ENCODE measurements at regions not wholly inside any gene's neighbourhood (a gene's known extent, or its start where the extent isn't known, plus 50 kb on each side); places are given as distances from the start of the nearest gene placed in this dataset.

- no peak for TF ChIP-seq JUND (IDR thresholded peaks at IDR 0.05; ENCODE audit: low read depth)
- in situ Hi-C loops (cut with HindIII; ENCODE audit: low pct_unique_long_range_greater_than_20kb, low sequenced_read_pairs): no loop called here
- no peak for DNase-seq (ENCODE audit: low read depth in 1 of 2, low spot score in 1 of 2)
These were observed 208.8 kb upstream of the VEGFC start for GRCh38 chr4:177001271-177002175.

GRCh38 chr4:177005674-177006230 lies 213.0 kb upstream of the VEGFC start:
- in situ Hi-C loops (cut with HindIII; ENCODE audit: low pct_unique_long_range_greater_than_20kb, low sequenced_read_pairs): no loop called here
- no peak for TF ChIP-seq JUND (IDR thresholded peaks at IDR 0.05; ENCODE audit: low read depth)
- no peak for DNase-seq (ENCODE audit: low read depth in 1 of 2, low spot score in 1 of 2)

GRCh38 chr4:177006331-177006730 lies 213.6 kb upstream of the VEGFC start:
- in situ Hi-C loops (cut with HindIII; ENCODE audit: low pct_unique_long_range_greater_than_20kb, low sequenced_read_pairs): no loop called here
- no peak for DNase-seq (ENCODE audit: low read depth in 1 of 2, low spot score in 1 of 2)
- no peak for TF ChIP-seq JUND (IDR thresholded peaks at IDR 0.05; ENCODE audit: low read depth)

GRCh38 chr4:177008071-177008835 lies 215.5 kb upstream of the VEGFC start:
- in situ Hi-C loops (cut with HindIII; ENCODE audit: low pct_unique_long_range_greater_than_20kb, low sequenced_read_pairs): no loop called here
- DNase-seq (ENCODE audit: low read depth in 1 of 2, low spot score in 1 of 2): no peak

GRCh38 chr4:177008836-177009501 lies 216.2 kb upstream of the VEGFC start:
- no peak for TF ChIP-seq JUND (IDR thresholded peaks at IDR 0.05; ENCODE audit: low read depth)
- no peak for DNase-seq (ENCODE audit: low read depth in 1 of 2, low spot score in 1 of 2)

More at GRCh38 chr4:177008071-177008835, 215.5 kb upstream of the VEGFC start:
- TF ChIP-seq JUND (IDR thresholded peaks at IDR 0.05; ENCODE audit: low read depth): no peak

DNA sequence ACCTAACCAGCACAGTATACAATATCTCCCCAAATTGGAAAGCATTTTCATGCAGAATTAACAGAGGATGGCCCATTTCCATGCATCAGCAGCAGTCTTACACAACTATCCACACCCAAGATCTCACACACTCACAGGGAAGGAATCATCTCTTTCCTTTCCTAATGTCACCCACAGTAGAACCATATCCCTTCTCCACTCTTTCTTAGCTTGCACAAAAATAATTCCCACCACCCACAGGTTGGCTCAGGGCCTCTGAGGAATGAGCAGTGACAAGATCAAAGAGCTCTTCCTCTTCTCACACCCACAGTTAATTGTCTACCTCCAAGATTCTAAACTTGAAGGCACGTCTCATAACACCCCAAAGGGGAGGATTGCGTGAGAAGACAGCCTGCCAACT lies 217.7 kb upstream of the VEGFC start:
- TF ChIP-seq JUND (IDR thresholded peaks at IDR 0.05; ENCODE audit: low read depth): no peak
- in situ Hi-C loops (cut with HindIII; ENCODE audit: low pct_unique_long_range_greater_than_20kb, low sequenced_read_pairs): no loop called here

More at GRCh38 chr4:177008836-177009501, 216.2 kb upstream of the VEGFC start:
- in situ Hi-C loops (cut with HindIII; ENCODE audit: low pct_unique_long_range_greater_than_20kb, low sequenced_read_pairs): no loop called here

DNA sequence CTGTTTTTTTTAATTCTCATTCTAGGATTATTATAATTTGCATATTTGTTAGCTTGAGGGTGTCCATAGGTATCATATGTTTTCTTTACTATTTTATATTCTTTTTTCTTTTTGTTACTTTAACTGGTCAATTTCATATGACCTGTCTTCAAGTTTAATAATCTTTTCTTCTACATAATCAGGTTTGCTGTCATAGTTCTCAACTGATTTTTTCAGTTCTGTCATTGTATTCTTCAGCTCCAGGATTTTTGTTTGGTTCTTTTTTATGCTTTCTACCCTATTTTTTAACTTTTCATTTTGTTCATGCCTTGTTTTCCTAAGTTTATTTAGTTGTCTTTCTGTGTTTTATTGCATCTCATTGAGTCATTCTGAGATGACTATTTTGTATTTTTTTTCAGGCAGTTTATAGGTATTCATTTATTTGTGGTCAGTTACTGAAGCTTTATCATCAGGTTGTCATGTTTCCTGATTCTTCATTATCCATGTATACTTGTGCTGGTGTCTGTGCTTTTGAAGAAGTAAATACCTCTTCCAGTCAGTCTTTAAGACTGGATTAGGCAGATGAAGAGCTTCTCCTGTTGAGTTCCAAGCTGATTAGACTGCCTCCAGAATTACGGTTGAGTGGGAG lies 220.3 kb upstream of the VEGFC start:
- TF ChIP-seq JUND (IDR thresholded peaks at IDR 0.05; ENCODE audit: low read depth): no peak
- in situ Hi-C loops (cut with HindIII; ENCODE audit: low pct_unique_long_range_greater_than_20kb, low sequenced_read_pairs): no loop called here
- DNase-seq (ENCODE audit: low read depth in 1 of 2, low spot score in 1 of 2): no peak

More for the DNA sequence above, 217.7 kb upstream of the VEGFC start:
- no peak for DNase-seq (ENCODE audit: low read depth in 1 of 2, low spot score in 1 of 2)

DNA sequence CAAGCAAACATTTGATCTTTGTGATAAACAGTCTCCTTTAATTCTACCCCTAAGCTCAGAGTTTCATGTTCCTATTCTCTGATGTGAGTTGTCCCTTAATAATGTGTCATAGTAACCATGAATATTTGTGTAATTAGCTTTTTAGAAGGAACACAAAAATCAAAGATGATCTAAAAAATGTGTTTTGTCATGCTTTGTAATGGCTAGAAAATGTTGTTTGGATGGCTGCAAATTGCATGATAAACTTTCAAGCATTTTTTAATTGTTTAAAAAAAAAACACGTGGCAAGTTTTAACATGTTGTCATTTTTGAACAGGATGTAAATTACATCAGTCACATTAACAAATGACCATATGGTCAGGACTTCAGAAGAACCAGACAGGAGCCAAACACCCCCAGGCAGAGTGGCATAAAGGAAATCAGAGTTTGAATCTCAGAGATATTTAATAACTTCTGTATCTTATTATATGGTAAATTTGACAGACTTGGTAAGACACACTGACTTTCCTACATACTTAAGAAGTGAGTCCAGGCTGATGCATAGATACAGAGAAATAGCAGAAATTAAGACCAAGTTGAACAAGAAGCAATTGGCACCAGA lies 223.9 kb upstream of the VEGFC start:
- no peak for TF ChIP-seq JUND (IDR thresholded peaks at IDR 0.05; ENCODE audit: low read depth)
- peak in 1 of 2 experiments; percentile 12 for DNase-seq (ENCODE audit: low read depth in 1 of 2, low spot score in 1 of 2)
- in situ Hi-C loops (cut with HindIII; ENCODE audit: low pct_unique_long_range_greater_than_20kb, low sequenced_read_pairs): no loop called here

- DNase-seq (ENCODE audit: low read depth in 1 of 2, low spot score in 1 of 2): no peak
- in situ Hi-C loops (cut with HindIII; ENCODE audit: low pct_unique_long_range_greater_than_20kb, low sequenced_read_pairs): no loop called here
These were observed 231.2 kb upstream of the VEGFC start for GRCh38 chr4:177023951-177024350.

DNA sequence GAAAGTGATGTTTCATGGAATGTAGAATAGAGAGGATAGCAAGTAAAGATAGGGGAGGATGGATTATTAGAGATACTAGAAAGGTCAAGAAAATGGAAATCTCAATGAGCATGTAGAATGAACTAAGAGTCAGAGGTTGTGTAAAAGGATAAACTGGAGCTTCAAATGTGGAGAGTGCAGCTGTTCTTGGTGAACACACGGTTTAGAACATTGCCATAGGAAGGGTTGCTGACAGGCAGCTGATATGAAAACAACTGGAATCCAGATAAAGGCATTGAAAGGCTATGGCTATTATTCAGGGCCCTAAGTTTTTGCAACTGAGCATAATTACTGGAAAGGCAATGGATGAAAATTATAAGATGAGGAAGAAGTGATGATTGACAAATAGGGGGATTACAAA lies 239.6 kb upstream of the VEGFC start:
- TF ChIP-seq JUND (IDR thresholded peaks at IDR 0.05; ENCODE audit: low read depth): no peak
- in situ Hi-C loops (cut with HindIII; ENCODE audit: low pct_unique_long_range_greater_than_20kb, low sequenced_read_pairs): no loop called here

More at GRCh38 chr4:177023951-177024350, 231.2 kb upstream of the VEGFC start:
- TF ChIP-seq JUND (IDR thresholded peaks at IDR 0.05; ENCODE audit: low read depth): no peak

GRCh38 chr4:177033135-177033534 lies 240.4 kb upstream of the VEGFC start:
- in situ Hi-C loops (cut with HindIII; ENCODE audit: low pct_unique_long_range_greater_than_20kb, low sequenced_read_pairs): no loop called here
- TF ChIP-seq JUND (IDR thresholded peaks at IDR 0.05; ENCODE audit: low read depth): no peak

More for the DNA sequence above, 239.6 kb upstream of the VEGFC start:
- no peak for DNase-seq (ENCODE audit: low read depth in 1 of 2, low spot score in 1 of 2)

More at GRCh38 chr4:177033135-177033534, 240.4 kb upstream of the VEGFC start:
- DNase-seq (ENCODE audit: low read depth in 1 of 2, low spot score in 1 of 2): peak in 1 of 2 experiments; percentile 8
